WTC11 (cell line): ENCODE measurements at regions not wholly inside any gene's neighbourhood (a gene's known extent, or its start where the extent isn't known, plus 50 kb on each side); places are given as distances from the start of the nearest gene placed in this dataset.

ENCODE experiments used
- MAX ChIP-seq: sonication (generic); formaldehyde crosslinking; IDR thresholded peaks from 2 replicates; pipeline ENCODE4 v1.8.0; 2022; ENCODE audit warnings: mild to moderate bottlenecking, missing genetic modification reagents
- ZNF263 ChIP-seq: sonication (generic); formaldehyde crosslinking; IDR thresholded peaks from 2 replicates; pipeline ENCODE4 v1.8.1; 2022; ENCODE audit warnings: low read depth, mild to moderate bottlenecking, moderate library complexity, missing genetic modification reagents
- TF ChIP-seq, protein P1 (sequence below): sonication (generic); formaldehyde crosslinking; IDR thresholded peaks from 2 replicates; pipeline ENCODE4 v1.8.0; 2023; ENCODE audit warnings: mild to moderate bottlenecking, missing genetic modification reagents

- TF ChIP-seq MAX (CRISPR knock-in tag) (no peak), ZNF263 (CRISPR knock-in tag) (no peak)
- TF ChIP-seq, protein P1, sequence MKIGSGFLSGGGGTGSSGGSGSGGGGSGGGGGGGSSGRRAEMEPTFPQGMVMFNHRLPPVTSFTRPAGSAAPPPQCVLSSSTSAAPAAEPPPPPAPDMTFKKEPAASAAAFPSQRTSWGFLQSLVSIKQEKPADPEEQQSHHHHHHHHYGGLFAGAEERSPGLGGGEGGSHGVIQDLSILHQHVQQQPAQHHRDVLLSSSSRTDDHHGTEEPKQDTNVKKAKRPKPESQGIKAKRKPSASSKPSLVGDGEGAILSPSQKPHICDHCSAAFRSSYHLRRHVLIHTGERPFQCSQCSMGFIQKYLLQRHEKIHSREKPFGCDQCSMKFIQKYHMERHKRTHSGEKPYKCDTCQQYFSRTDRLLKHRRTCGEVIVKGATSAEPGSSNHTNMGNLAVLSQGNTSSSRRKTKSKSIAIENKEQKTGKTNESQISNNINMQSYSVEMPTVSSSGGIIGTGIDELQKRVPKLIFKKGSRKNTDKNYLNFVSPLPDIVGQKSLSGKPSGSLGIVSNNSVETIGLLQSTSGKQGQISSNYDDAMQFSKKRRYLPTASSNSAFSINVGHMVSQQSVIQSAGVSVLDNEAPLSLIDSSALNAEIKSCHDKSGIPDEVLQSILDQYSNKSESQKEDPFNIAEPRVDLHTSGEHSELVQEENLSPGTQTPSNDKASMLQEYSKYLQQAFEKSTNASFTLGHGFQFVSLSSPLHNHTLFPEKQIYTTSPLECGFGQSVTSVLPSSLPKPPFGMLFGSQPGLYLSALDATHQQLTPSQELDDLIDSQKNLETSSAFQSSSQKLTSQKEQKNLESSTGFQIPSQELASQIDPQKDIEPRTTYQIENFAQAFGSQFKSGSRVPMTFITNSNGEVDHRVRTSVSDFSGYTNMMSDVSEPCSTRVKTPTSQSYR (CRISPR knock-in tag), result no peak
Measured at GRCh38 chr2:11891028-11891427, 144.6 kb downstream of the LPIN1 start.
